ENCODE measurements at regions not wholly inside any gene's neighbourhood (a gene's known extent, or its start where the extent isn't known, plus 50 kb on each side); places are given as distances from the start of the nearest gene placed in this dataset.

GRCh38 chr7:46854958-46855473 lies 726.9 kb downstream of the TNS3 start:
- DNase-seq: no peak

- no peak for DNase-seq
These were observed 728.5 kb downstream of the TNS3 start for GRCh38 chr7:46853451-46853850.

- no peak for DNase-seq
These were observed 729.1 kb downstream of the TNS3 start for GRCh38 chr7:46852795-46853194.

GRCh38 chr7:46850563-46851330 lies 731.2 kb downstream of the TNS3 start:
- no peak for DNase-seq

- DNase-seq: no peak
These were observed 733.0 kb downstream of the TNS3 start for GRCh38 chr7:46848944-46849343.

- no peak for DNase-seq
These were observed 733.6 kb downstream of the TNS3 start for GRCh38 chr7:46848311-46848710.

- no peak for DNase-seq
These were observed 734.8 kb downstream of the TNS3 start for GRCh38 chr7:46847126-46847525.

- DNase-seq: no peak
These were observed 737.4 kb downstream of the TNS3 start for GRCh38 chr7:46844486-46844885.

GRCh38 chr7:46841248-46841647 lies 740.7 kb downstream of the TNS3 start:
- DNase-seq: no peak

GRCh38 chr7:46839651-46840050 lies 742.3 kb downstream of the TNS3 start:
- DNase-seq: no peak

- no peak for DNase-seq
These were observed 743.4 kb downstream of the TNS3 start for GRCh38 chr7:46838463-46838862.

- DNase-seq: no peak
These were observed 746.4 kb downstream of the TNS3 start for GRCh38 chr7:46835556-46835955.

- no peak for DNase-seq
These were observed 747.0 kb downstream of the TNS3 start for GRCh38 chr7:46834921-46835320.

GRCh38 chr7:46833197-46833596 lies 748.7 kb downstream of the TNS3 start:
- DNase-seq: no peak

GRCh38 chr7:46832136-46832535 lies 749.8 kb downstream of the TNS3 start:
- no peak for DNase-seq

- no peak for DNase-seq
These were observed 762.1 kb downstream of the TNS3 start for GRCh38 chr7:46819819-46820218.

- no peak for DNase-seq
These were observed 767.2 kb downstream of the TNS3 start for GRCh38 chr7:46814516-46815250.

- DNase-seq: no peak
These were observed 769.7 kb downstream of the TNS3 start for GRCh38 chr7:46812101-46812675.

- DNase-seq: no peak
These were observed 770.4 kb downstream of the TNS3 start for GRCh38 chr7:46811529-46811928.

GRCh38 chr7:46810986-46811385 lies 770.9 kb downstream of the TNS3 start:
- no peak for DNase-seq

GRCh38 chr7:46809886-46810285 lies 772.0 kb downstream of the TNS3 start:
- no peak for DNase-seq

- no peak for DNase-seq
These were observed 775.1 kb downstream of the TNS3 start for GRCh38 chr7:46806856-46807255.

GRCh38 chr7:46802479-46802878 lies 779.4 kb downstream of the TNS3 start:
- DNase-seq: no peak

- no peak for DNase-seq
These were observed 790.7 kb downstream of the TNS3 start for GRCh38 chr7:46791188-46791587.
